ENCODE measurements at regions not wholly inside any gene's neighbourhood (a gene's known extent, or its start where the extent isn't known, plus 50 kb on each side); places are given as distances from the start of the nearest gene placed in this dataset.

GRCh38 chr12:30201301-30202160 is 417.8 kb upstream of the TMTC1 start:
- Histone ChIP-seq H3K9ac (ENCODE audit: low read depth in 1 of 2, low read length in 2 of 2) (no peak overlapping the region), H3K4me1 (ENCODE audit: control insufficient read depth in 4 of 4, insufficient read depth in 4 of 4, low read length in 3 of 4) (peaks cover 0 to 6% (median 2%) of the 10 kb centered on the region in 4 donors), H3K36me3 (ENCODE audit: control insufficient read depth in 4 of 4, insufficient read depth in 3 of 4, low read depth in 1 of 4, low read length in 3 of 4) (no peaks in the 10 kb centered on the region), H3K4me3 (ENCODE audit: low read depth in 1 of 3, low read length in 3 of 3) (peak overlapping the region in 1 of 3 donors; percentile 31), H3K27ac (ENCODE audit: low read depth in 1 of 2, low read length in 2 of 2) (no peak overlapping the region), H3K9me3 (ENCODE audit: control insufficient read depth in 4 of 4, low read length in 3 of 4) (no peaks in the 10 kb centered on the region), H3K27me3 (ENCODE audit: control insufficient read depth in 4 of 4, insufficient read depth in 4 of 4, low read length in 3 of 4) (peaks cover 0 to 3% (median 0%) of the 10 kb centered on the region in 4 donors)
- no peak for DNase-seq (ENCODE audit: low spot score)
- WGBS, result 33% methylated on average over 49 of the region's 55 CpGs
- TF ChIP-seq JUND (IDR thresholded peaks at IDR 0.05), result no peak

- Histone ChIP-seq H3K9me3 (ENCODE audit: control insufficient read depth in 4 of 4, low read length in 3 of 4) (no peaks in the 10 kb centered on the region), H3K4me3 (ENCODE audit: low read depth in 1 of 3, low read length in 3 of 3) (peak overlapping the region in 1 of 3 donors; percentile 31), H3K9ac (ENCODE audit: low read depth in 1 of 2, low read length in 2 of 2) (no peak overlapping the region), H3K36me3 (ENCODE audit: control insufficient read depth in 4 of 4, insufficient read depth in 3 of 4, low read depth in 1 of 4, low read length in 3 of 4) (no peaks in the 10 kb centered on the region), H3K4me1 (ENCODE audit: control insufficient read depth in 4 of 4, insufficient read depth in 4 of 4, low read length in 3 of 4) (peaks cover 0 to 6% (median 2%) of the 10 kb centered on the region in 4 donors), H3K27me3 (ENCODE audit: control insufficient read depth in 4 of 4, insufficient read depth in 4 of 4, low read length in 3 of 4) (peaks cover 0 to 3% (median 0%) of the 10 kb centered on the region in 4 donors), H3K27ac (ENCODE audit: low read depth in 1 of 2, low read length in 2 of 2) (no peak overlapping the region)
- 4% methylated on average over 23 of the region's 24 CpGs for WGBS
- no peak for DNase-seq (ENCODE audit: low spot score)
- no peak for TF ChIP-seq FOXA1 (IDR thresholded peaks at IDR 0.05)
- no peak for TF ChIP-seq SP1 (IDR thresholded peaks at IDR 0.05)
- no peak for TF ChIP-seq HNF4G (IDR thresholded peaks at IDR 0.05)
- no peak for TF ChIP-seq REST (IDR thresholded peaks at IDR 0.05)
- no peak for TF ChIP-seq FOXA2 (IDR thresholded peaks at IDR 0.05)
- no peak for TF ChIP-seq EGR1 (IDR thresholded peaks at IDR 0.05; ENCODE audit: low read depth in 2 of 2)
- TF ChIP-seq JUND (IDR thresholded peaks at IDR 0.05), result no peak
- TF ChIP-seq RXRA (IDR thresholded peaks at IDR 0.05), result no peak
- TF ChIP-seq TAF1 (conservative IDR thresholded peaks at IDR 0.05), result no peak
- no peak for TF ChIP-seq GABPA (IDR thresholded peaks at IDR 0.05 in 1 of 2, conservative IDR thresholded peaks at IDR 0.05 in 1 of 2)
- TF ChIP-seq, protein P1, sequence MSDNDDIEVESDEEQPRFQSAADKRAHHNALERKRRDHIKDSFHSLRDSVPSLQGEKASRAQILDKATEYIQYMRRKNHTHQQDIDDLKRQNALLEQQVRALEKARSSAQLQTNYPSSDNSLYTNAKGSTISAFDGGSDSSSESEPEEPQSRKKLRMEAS (IDR thresholded peaks at IDR 0.05), result no peak
- TF ChIP-seq RAD21 (IDR thresholded peaks at IDR 0.05), result no peak
- no peak for TF ChIP-seq NR2F2 (IDR thresholded peaks at IDR 0.05)
Observed at GRCh38 chr12:30200864-30201263, 417.1 kb upstream of the TMTC1 start.

- Histone ChIP-seq H3K4me1 (ENCODE audit: control insufficient read depth in 4 of 4, insufficient read depth in 4 of 4, low read length in 3 of 4) (peaks cover 0 to 6% (median 2%) of the 10 kb centered on the region in 4 donors), H3K9ac (ENCODE audit: low read depth in 1 of 2, low read length in 2 of 2) (no peak overlapping the region), H3K9me3 (ENCODE audit: control insufficient read depth in 4 of 4, low read length in 3 of 4) (no peaks in the 10 kb centered on the region), H3K4me3 (ENCODE audit: low read depth in 1 of 3, low read length in 3 of 3) (no peak overlapping the region), H3K27me3 (ENCODE audit: control insufficient read depth in 4 of 4, insufficient read depth in 4 of 4, low read length in 3 of 4) (peaks cover 0 to 3% (median 0%) of the 10 kb centered on the region in 4 donors), H3K27ac (ENCODE audit: low read depth in 1 of 2, low read length in 2 of 2) (no peak overlapping the region), H3K36me3 (ENCODE audit: control insufficient read depth in 4 of 4, insufficient read depth in 3 of 4, low read depth in 1 of 4, low read length in 3 of 4) (no peaks in the 10 kb centered on the region)
- no peak for TF ChIP-seq RAD21 (IDR thresholded peaks at IDR 0.05)
- TF ChIP-seq EGR1 (IDR thresholded peaks at IDR 0.05; ENCODE audit: low read depth in 2 of 2), result no peak
- no peak for TF ChIP-seq TAF1 (conservative IDR thresholded peaks at IDR 0.05)
- TF ChIP-seq, protein P2, sequence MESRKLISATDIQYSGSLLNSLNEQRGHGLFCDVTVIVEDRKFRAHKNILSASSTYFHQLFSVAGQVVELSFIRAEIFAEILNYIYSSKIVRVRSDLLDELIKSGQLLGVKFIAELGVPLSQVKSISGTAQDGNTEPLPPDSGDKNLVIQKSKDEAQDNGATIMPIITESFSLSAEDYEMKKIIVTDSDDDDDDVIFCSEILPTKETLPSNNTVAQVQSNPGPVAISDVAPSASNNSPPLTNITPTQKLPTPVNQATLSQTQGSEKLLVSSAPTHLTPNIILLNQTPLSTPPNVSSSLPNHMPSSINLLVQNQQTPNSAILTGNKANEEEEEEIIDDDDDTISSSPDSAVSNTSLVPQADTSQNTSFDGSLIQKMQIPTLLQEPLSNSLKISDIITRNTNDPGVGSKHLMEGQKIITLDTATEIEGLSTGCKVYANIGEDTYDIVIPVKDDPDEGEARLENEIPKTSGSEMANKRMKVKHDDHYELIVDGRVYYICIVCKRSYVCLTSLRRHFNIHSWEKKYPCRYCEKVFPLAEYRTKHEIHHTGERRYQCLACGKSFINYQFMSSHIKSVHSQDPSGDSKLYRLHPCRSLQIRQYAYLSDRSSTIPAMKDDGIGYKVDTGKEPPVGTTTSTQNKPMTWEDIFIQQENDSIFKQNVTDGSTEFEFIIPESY (IDR thresholded peaks at IDR 0.05), result no peak
- no peak for TF ChIP-seq HNF4A (conservative IDR thresholded peaks at IDR 0.05)
- TF ChIP-seq FOXA1 (IDR thresholded peaks at IDR 0.05), result no peak
- no peak for TF ChIP-seq HNF4G (IDR thresholded peaks at IDR 0.05)
- DNase-seq (ENCODE audit: low spot score), result no peak
- 77% methylated on average over 6 of the region's 6 CpGs for WGBS
Observed at GRCh38 chr12:30197392-30198057, 413.8 kb upstream of the TMTC1 start.
